Fibroblast of pulmonary artery (primary cell): ENCODE measurements at regions not wholly inside any gene's neighbourhood (a gene's known extent, or its start where the extent isn't known, plus 50 kb on each side); places are given as distances from the start of the nearest gene placed in this dataset.
A peak's percentile ranks its signal among the peaks of the same experiment; 100 is the strongest.

Experiments used
- DNase-seq: peaks from one replicate; pipeline ENCODE4 v3.0.0-alpha.2; 2010; ENCODE audit warnings: low read depth
- H3K4me3 ChIP-seq: replicated peaks from 2 replicates; pipeline ENCODE4 v1.5.1; 2011; ENCODE audit warnings: low read depth, mild to moderate bottlenecking, control low read depth, low read length, moderate library complexity
- CTCF ChIP-seq: IDR thresholded peaks from 2 replicates; pipeline ENCODE4 v1.5.1; 2011; ENCODE audit warnings: mild to moderate bottlenecking, control low read depth, low read length, inconsistent platforms; ENCODE audit errors: missing control alignments

- H3K4me3 ChIP-seq, result no peak overlapping the region
- TF ChIP-seq CTCF, result no peak
- no peak for DNase-seq
These were observed 62.1 kb upstream of the GPC1 start for GRCh38 chr2:240373289-240373885.

- DNase-seq, result peak; percentile 89
- no peak overlapping the region for H3K4me3 ChIP-seq
- no peak for TF ChIP-seq CTCF
These were observed 61.2 kb upstream of the GPC1 start for GRCh38 chr2:240374085-240374907.

GRCh38 chr2:240375024-240375645 is 60.3 kb upstream of the GPC1 start:
- H3K4me3 ChIP-seq, result no peak overlapping the region
- DNase-seq, result no peak
- TF ChIP-seq CTCF, result no peak

GRCh38 chr2:240376739-240377138 is 58.7 kb upstream of the GPC1 start:
- H3K4me3 ChIP-seq, result no peak overlapping the region
- DNase-seq, result no peak
- TF ChIP-seq CTCF, result no peak

- no peak for TF ChIP-seq CTCF
- no peak overlapping the region for H3K4me3 ChIP-seq
- DNase-seq, result no peak
These were observed 58.1 kb upstream of the GPC1 start for GRCh38 chr2:240377366-240377765.

GRCh38 chr2:240379089-240379636 is 56.3 kb upstream of the GPC1 start:
- H3K4me3 ChIP-seq, result no peak overlapping the region
- DNase-seq, result no peak
- TF ChIP-seq CTCF, result no peak
